ENCODE measurements at regions not wholly inside any gene's neighbourhood (a gene's known extent, or its start where the extent isn't known, plus 50 kb on each side); places are given as distances from the start of the nearest gene placed in this dataset.
"Not testable (repeated sequence)": the region's sequence is repeated elsewhere in the genome, so short reads cannot be mapped to it uniquely, and the experiment has no call there.

GRCh38 chr20:48339190-48339985 is 488.4 kb downstream of the PREX1 start:
- no peak for DNase-seq (ENCODE audit: extremely low read depth, low read depth, low spot score)

- no peak for DNase-seq (ENCODE audit: extremely low read depth, low read depth, low spot score)
Measured at GRCh38 chr20:48338717-48339116, 489.1 kb downstream of the PREX1 start.

GRCh38 chr20:48336597-48336996 is 491.2 kb downstream of the PREX1 start:
- no peak for DNase-seq (ENCODE audit: extremely low read depth, low read depth, low spot score)

GRCh38 chr20:48335308-48336050 is 492.3 kb downstream of the PREX1 start:
- no peak for DNase-seq (ENCODE audit: extremely low read depth, low read depth, low spot score)

GRCh38 chr20:48333707-48334106 is 494.1 kb downstream of the PREX1 start:
- DNase-seq (ENCODE audit: extremely low read depth, low read depth, low spot score): no peak

- DNase-seq (ENCODE audit: extremely low read depth, low read depth, low spot score): no peak
Measured at GRCh38 chr20:48332555-48332954, 495.2 kb downstream of the PREX1 start.

GRCh38 chr20:48331518-48332286 is 496.1 kb downstream of the PREX1 start:
- DNase-seq (ENCODE audit: extremely low read depth, low read depth, low spot score): no peak

GRCh38 chr20:48329676-48330664 is 497.8 kb downstream of the PREX1 start:
- no peak for DNase-seq (ENCODE audit: extremely low read depth, low read depth, low spot score)

DNA sequence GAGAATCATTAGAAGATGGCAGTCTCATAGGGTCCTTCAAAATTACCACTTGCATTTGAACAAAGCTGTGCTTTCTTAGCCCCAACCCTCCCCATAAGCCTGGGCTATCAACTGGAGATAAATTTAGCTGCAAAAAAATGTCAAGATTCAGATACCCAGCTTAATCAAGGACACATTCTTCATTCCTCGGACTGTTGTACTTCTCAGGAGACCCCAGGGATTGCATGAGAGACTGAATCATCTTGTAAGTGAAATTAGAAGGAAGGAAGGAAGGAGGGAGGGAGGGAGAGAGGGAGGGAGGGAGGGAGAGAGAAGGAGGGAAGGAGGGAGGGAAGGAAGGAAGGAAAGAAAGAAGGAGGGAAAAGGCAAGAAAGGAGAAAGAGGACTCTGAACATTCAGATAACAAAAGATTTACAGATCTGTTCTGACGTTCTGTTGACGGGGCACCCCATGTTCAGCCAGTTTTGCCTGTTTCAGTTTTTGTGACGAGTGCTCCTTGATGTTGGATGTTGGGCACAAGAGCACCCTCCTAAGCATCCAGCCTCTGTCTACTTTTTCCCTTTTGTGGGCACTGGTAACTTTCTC is 498.7 kb downstream of the PREX1 start:
- DNase-seq (ENCODE audit: extremely low read depth, low read depth, low spot score): no peak

- not testable (repeated sequence) for DNase-seq (ENCODE audit: extremely low read depth, low read depth, low spot score)
Measured at GRCh38 chr20:48327848-48328247, 500.0 kb downstream of the PREX1 start.

DNA sequence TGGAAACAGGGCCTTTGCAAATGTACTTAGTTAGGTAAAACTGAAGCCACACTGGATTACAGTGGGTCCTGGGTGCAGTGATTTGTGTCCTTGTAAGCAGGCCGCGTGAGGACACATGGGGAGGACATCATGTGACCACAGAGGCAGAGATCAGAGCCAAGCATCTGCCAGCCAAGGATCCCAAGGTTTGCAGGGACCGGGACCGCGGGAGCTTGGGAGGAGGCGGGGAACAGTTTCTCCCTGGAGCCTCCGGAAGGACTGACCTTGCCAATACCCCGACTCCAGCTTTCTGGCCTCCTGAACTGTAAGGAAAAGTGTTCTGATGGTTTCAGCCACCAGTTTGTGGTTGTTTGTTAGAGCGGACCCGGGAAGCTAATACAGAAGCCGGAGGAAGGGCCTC is 500.9 kb downstream of the PREX1 start:
- no peak for DNase-seq (ENCODE audit: extremely low read depth, low read depth, low spot score)

DNA sequence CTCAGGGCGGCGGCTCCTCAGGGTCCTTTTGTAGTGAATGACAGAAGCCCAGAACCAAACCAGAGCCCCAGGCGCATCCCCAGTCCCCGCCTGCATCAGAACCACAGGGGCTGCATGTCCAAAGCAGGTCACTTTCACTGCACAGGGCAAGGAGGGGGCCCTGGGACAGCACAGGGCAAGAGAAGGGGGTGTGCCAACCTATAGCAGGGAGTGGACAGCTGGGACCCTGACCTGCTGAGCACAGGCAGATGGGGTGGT is 501.4 kb downstream of the PREX1 start:
- no peak for DNase-seq (ENCODE audit: extremely low read depth, low read depth, low spot score)

DNA sequence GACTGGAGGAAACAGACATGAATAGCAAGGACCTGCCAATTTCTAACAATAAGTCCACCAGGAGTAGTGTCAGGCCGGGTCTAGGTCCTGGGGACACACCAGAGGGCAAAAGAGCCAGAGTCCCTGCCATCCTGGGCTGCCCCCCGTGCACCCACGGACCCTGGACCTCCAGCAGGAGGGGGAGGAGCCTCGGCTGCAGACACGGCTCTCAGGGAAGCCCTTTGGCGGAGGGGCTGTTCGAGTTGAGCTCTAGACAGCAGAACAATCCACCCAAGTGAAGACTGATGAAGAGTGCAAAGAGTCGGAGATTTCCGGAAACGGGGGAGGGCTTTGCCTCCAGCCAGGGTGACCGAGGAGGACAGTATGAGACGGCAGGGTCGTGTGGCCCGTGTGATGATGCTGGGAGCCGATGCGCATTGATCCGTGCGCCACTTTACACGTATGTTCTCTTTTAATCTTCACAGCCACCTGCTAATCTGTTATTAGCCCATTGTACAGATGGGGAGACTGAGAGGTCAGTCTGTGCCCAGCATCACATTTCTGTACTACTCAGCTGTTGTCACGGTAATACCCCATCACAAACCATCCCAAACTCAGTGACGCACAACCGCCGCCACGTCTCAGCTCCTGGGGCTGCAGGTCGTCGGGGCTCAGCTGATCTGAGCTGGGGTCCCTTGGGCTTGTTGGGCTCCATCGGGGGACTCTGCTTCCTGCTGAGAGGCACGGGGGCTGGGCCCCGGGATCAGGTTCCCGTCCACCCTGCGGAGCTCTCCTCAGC is 502.0 kb downstream of the PREX1 start:
- DNase-seq (ENCODE audit: extremely low read depth, low read depth, low spot score): no peak

- no peak for DNase-seq (ENCODE audit: extremely low read depth, low read depth, low spot score)
Measured at GRCh38 chr20:48324744-48325143, 503.1 kb downstream of the PREX1 start.

GRCh38 chr20:48321271-48321670 is 506.5 kb downstream of the PREX1 start:
- DNase-seq (ENCODE audit: extremely low read depth, low read depth, low spot score): no peak

DNA sequence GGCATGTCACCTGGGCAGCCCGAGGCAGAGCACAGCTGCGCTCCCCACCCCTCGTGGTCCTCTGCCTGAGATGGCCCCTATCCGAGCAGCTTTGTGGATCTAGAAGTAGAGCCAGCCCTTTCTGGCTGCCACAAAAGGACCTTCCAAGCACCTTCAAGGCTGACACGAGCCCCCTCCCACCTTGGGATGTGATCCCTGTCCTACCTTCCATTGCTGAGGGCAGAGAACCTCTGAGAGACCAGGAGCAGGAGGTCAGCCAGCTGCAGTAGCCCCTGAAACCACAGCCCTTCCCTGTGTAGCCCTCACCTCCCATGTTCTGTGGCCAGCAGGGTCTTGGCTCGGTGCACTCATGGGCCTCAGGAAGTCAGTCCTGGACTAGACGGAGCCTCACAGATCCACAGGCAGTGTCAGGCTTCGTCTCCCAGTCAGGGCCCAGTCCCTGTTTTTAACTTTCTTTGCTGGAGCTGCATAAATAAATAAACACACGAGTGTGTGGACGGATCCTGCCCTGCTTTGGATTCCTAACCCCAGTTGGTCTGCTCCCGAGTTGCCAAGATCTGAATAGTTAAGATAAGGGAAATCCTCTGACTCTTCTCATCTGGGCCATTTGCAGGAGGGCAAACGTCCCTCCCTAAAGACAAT is 507.7 kb downstream of the PREX1 start:
- DNase-seq (ENCODE audit: extremely low read depth, low read depth, low spot score): no peak

- DNase-seq (ENCODE audit: extremely low read depth, low read depth, low spot score): no peak
Measured at GRCh38 chr20:48317578-48317977, 510.2 kb downstream of the PREX1 start.

DNA sequence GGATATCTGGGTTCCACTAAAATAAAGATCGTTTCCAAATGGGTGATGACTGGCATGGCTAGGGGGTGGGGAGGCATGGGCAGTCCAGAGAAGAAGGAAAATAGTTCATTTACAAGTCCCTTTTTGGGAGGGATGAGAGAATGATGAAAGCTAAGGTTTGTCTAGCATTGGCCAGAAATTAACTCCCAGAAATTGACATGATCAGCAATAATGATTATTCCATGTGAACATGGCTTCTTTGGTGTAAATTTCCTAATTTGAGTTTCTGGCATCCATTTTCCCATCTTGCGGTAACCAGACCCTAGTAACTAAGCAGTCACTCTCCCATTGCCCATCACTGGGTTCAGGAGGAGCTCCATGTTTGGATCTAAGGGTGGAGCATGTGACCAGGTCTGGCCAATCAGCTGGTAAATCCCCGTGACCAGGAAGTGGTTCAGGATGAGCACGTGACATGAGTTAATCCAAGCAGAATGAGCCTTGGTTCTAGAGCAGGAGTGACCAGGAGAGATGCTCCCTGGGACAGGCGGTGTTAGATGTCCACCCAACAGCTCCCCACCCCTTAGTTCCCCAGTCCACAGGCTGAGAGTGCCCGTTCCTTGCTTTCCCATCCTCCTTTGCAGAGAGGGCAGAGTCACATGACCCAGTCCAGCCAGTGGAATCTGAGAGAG is 512.7 kb downstream of the PREX1 start:
- no peak for DNase-seq (ENCODE audit: extremely low read depth, low read depth, low spot score)

Measured in glomerular endothelial cell (primary cell).